ENCODE measurements at regions not wholly inside any gene's neighbourhood (a gene's known extent, or its start where the extent isn't known, plus 50 kb on each side); places are given as distances from the start of the nearest gene placed in this dataset.

DNA sequence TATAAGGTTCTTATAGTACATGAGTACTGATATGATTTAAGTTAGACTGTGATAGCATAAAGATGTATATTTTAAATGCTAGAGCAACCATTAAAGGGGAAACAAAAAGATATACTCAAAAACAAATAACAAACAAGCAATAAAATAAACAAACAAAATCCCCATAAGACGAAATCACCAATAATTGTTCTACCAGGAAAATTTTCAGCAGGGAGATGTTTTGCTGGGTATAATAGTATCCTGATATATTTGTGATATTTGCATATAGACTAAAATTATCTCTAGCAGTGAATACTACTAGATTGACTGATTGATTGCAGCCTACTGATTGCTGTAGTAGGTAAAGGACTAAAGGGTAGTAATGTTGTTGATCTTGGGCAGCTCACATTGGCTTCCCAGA is 177.4 kb downstream of the TMEM182 start:
- intact Hi-C loops (cut with micrococcal nuclease), result no loop called here
- peaks cover 6% of the 10 kb centered on the region for H3K27me3 ChIP-seq (ENCODE audit: low read depth)
- TF ChIP-seq CTCF (IDR thresholded peaks at IDR 0.05; ENCODE audit: borderline replicate concordance), result no peak
- no peak overlapping the region for H3K27ac ChIP-seq (replicated peaks)
- no peak for DNase-seq
- H3K36me3 ChIP-seq, result no peaks in the 10 kb centered on the region
- peaks cover 9% of the 10 kb centered on the region for H3K9me3 ChIP-seq (replicated peaks)
- no peak overlapping the region for H3K4me3 ChIP-seq
- no peaks in the 10 kb centered on the region for H3K4me1 ChIP-seq

DNA sequence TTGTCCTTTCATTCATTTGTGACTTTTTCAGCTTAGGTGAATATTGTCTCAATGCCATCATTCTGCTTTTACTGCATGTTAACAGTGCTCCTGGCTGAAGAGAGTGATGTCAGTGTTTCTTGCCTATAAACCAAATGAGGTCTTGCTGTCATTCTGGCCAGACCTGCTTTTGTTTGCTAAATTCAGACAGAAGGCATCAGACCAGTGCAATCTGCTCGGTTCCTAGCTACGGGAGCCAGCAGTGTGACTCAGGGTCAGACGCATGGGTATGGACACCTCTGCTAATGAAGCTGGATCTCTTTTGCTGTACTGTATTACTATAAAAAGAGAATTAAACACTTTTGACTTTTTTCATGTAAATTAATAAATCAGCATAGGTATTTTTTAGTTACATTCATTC is 178.9 kb downstream of the TMEM182 start:
- no peak overlapping the region for H3K27ac ChIP-seq (replicated peaks)
- no peaks in the 10 kb centered on the region for H3K4me1 ChIP-seq
- intact Hi-C loops (cut with micrococcal nuclease), result no loop called here
- DNase-seq, result no peak
- H3K4me3 ChIP-seq, result no peak overlapping the region
- H3K36me3 ChIP-seq, result no peaks in the 10 kb centered on the region
- H3K9me3 ChIP-seq (replicated peaks), result peaks cover 9% of the 10 kb centered on the region
- no peak for TF ChIP-seq CTCF (IDR thresholded peaks at IDR 0.05; ENCODE audit: borderline replicate concordance)
- H3K27me3 ChIP-seq (ENCODE audit: low read depth), result no peaks in the 10 kb centered on the region

- Histone ChIP-seq H3K4me3 (no peak overlapping the region), H3K27me3 (ENCODE audit: low read depth) (no peaks in the 10 kb centered on the region), H3K4me1 (no peaks in the 10 kb centered on the region), H3K27ac (replicated peaks) (no peak overlapping the region), H3K9me3 (replicated peaks) (peaks cover 9% of the 10 kb centered on the region), H3K36me3 (no peaks in the 10 kb centered on the region)
- intact Hi-C loops (cut with micrococcal nuclease), result no loop called here
- no peak for DNase-seq
- TF ChIP-seq CTCF (IDR thresholded peaks at IDR 0.05; ENCODE audit: borderline replicate concordance), result no peak
Measured at GRCh38 chr2:102942107-102942506, 180.3 kb downstream of the TMEM182 start.

DNA sequence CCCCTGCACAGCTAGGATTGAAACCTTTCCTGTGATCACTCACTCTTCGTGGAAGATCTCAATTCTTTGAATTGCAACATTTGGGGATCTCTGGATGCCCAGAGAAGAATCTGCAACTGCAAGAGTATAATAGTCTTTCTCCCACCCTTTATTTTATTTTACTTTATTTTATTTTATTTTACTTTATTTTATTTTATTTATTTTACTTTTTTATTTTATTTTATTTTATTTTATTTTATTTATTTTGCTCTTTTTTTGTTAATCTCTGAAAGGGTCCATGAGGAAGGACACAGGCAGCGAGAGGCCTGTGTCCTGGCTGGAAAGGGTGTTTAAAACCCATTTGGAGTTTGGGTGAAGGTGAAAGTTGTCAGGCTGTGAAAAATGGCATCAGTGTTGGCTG is 181.4 kb downstream of the TMEM182 start:
- Histone ChIP-seq H3K36me3 (no peaks in the 10 kb centered on the region), H3K27ac (replicated peaks) (no peak overlapping the region), H3K27me3 (ENCODE audit: low read depth) (no peaks in the 10 kb centered on the region), H3K9me3 (replicated peaks) (peaks cover 9% of the 10 kb centered on the region), H3K4me1 (no peaks in the 10 kb centered on the region), H3K4me3 (no peak overlapping the region)
- no peak for TF ChIP-seq CTCF (IDR thresholded peaks at IDR 0.05; ENCODE audit: borderline replicate concordance)
- DNase-seq, result no peak
- intact Hi-C loops (cut with micrococcal nuclease), result no loop called here

- H3K4me3 ChIP-seq, result no peak overlapping the region
- intact Hi-C loops (cut with micrococcal nuclease), result no loop called here
- no peak for DNase-seq
Measured at GRCh38 chr2:102950371-102950946, 188.6 kb downstream of the TMEM182 start.

More at GRCh38 chr2:102950371-102950946, 188.6 kb downstream of the TMEM182 start:
- H3K36me3 ChIP-seq, result no peaks in the 10 kb centered on the region
- H3K27me3 ChIP-seq (ENCODE audit: low read depth), result no peaks in the 10 kb centered on the region
- no peak overlapping the region for H3K27ac ChIP-seq (replicated peaks)
- no peaks in the 10 kb centered on the region for H3K9me3 ChIP-seq (replicated peaks)
- no peak for TF ChIP-seq CTCF (IDR thresholded peaks at IDR 0.05; ENCODE audit: borderline replicate concordance)
- H3K4me1 ChIP-seq, result no peaks in the 10 kb centered on the region

Measured in left ventricle myocardium inferior (tissue), 1 donor.